ENCODE measurements at regions not wholly inside any gene's neighbourhood (a gene's known extent, or its start where the extent isn't known, plus 50 kb on each side); places are given as distances from the start of the nearest gene placed in this dataset.

DNA sequence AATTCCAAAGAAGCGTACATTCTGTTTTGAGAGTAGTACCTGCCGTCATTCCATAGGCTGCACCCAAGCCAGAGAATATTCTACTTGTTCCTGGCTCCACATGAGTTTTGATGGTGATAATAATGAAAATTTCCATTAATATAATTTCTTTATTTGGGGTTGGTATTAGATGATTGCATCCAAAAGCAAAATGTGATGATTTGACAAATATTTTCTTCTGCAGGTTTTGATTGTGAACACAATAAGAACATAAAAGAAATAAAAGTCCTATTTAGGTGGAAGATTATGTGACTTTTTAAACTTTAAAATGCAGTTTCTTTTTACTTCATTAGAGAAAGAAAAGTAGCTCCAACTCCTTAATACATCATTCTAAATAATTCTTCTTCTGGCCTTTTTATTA, 284.8 kb upstream of the FMN2 start:
- TF ChIP-seq EZH2 (IDR thresholded peaks at IDR 0.05; ENCODE audit: insufficient read depth, poor library complexity, severe bottlenecking) (no peak), EZH2phosphoT487 (IDR thresholded peaks at IDR 0.05; ENCODE audit: insufficient read depth, low read depth) (no peak)

All from GM23248 (cell line).